GM19463 (cell line): ENCODE measurements at regions not wholly inside any gene's neighbourhood (a gene's known extent, or its start where the extent isn't known, plus 50 kb on each side); places are given as distances from the start of the nearest gene placed in this dataset.
A peak's percentile ranks its signal among the peaks of the same experiment; 100 is the strongest.
"Not testable (repeated sequence)": the region's sequence is repeated elsewhere in the genome, so short reads cannot be mapped to it uniquely, and the experiment has no call there.

Source experiments
- ATAC-seq: cut with Tn5 transposase; IDR thresholded peaks from one replicate; pipeline ENCODE4 v1.9.1; 2021; ENCODE audit warnings: mild to moderate bottlenecking, moderate library complexity; ENCODE audit not compliant: unreplicated experiment

GRCh38 chr9:89695441-89695891, 90.7 kb downstream of the GADD45G start:
- no peak for ATAC-seq

- not testable (repeated sequence) for ATAC-seq
These were observed 91.2 kb downstream of the GADD45G start for GRCh38 chr9:89695979-89696378.

- no peak for ATAC-seq
These were observed 92.0 kb downstream of the GADD45G start for GRCh38 chr9:89696780-89697179.

GRCh38 chr9:89697553-89697952, 92.7 kb downstream of the GADD45G start:
- ATAC-seq: no peak

GRCh38 chr9:89698411-89699005, 93.7 kb downstream of the GADD45G start:
- no peak for ATAC-seq

GRCh38 chr9:89699646-89700045, 94.8 kb downstream of the GADD45G start:
- no peak for ATAC-seq

GRCh38 chr9:89701221-89701798, 96.5 kb downstream of the GADD45G start:
- peak; percentile 86 for ATAC-seq

GRCh38 chr9:89702401-89702800, 97.6 kb downstream of the GADD45G start:
- ATAC-seq: no peak

- ATAC-seq: no peak
These were observed 100.8 kb downstream of the GADD45G start for GRCh38 chr9:89705651-89706050.

- no peak for ATAC-seq
These were observed 101.3 kb downstream of the GADD45G start for GRCh38 chr9:89706086-89706485.

GRCh38 chr9:89706731-89707191, 101.9 kb downstream of the GADD45G start:
- ATAC-seq: no peak

- ATAC-seq: no peak
These were observed 105.9 kb downstream of the GADD45G start for GRCh38 chr9:89710697-89711096.

GRCh38 chr9:89711866-89712265, 107.1 kb downstream of the GADD45G start:
- ATAC-seq: no peak

- ATAC-seq: no peak
These were observed 107.5 kb downstream of the GADD45G start for GRCh38 chr9:89712283-89712682.

GRCh38 chr9:89714321-89714720, 109.5 kb downstream of the GADD45G start:
- no peak for ATAC-seq

- no peak for ATAC-seq
These were observed 110.6 kb downstream of the GADD45G start for GRCh38 chr9:89715318-89715858.

GRCh38 chr9:89715881-89716280, 111.1 kb downstream of the GADD45G start:
- ATAC-seq: no peak

- ATAC-seq: no peak
These were observed 111.7 kb downstream of the GADD45G start for GRCh38 chr9:89716559-89716958.

- ATAC-seq: no peak
These were observed 113.4 kb downstream of the GADD45G start for GRCh38 chr9:89718176-89718575.

GRCh38 chr9:89718651-89719050, 113.8 kb downstream of the GADD45G start:
- ATAC-seq: no peak

- no peak for ATAC-seq
These were observed 114.4 kb downstream of the GADD45G start for GRCh38 chr9:89719202-89719601.

- no peak for ATAC-seq
These were observed 115.9 kb downstream of the GADD45G start for GRCh38 chr9:89720696-89721175.
